NB4 (cell line): ENCODE measurements at regions not wholly inside any gene's neighbourhood (a gene's known extent, or its start where the extent isn't known, plus 50 kb on each side); places are given as distances from the start of the nearest gene placed in this dataset.
"Not testable (repeated sequence)": the region's sequence is repeated elsewhere in the genome, so short reads cannot be mapped to it uniquely, and the experiment has no call there.

ENCODE experiments used
- POLR2A ChIP-seq: IDR thresholded peaks from 2 replicates; pipeline ENCODE4 v1.6.1; 2011; ENCODE audit warnings: mild to moderate bottlenecking; ENCODE audit not compliant: insufficient read length; ENCODE audit errors: extremely low read depth
- TF ChIP-seq, protein P1 (sequence below): IDR thresholded peaks from one replicate; pipeline ENCODE4 v1.5.1; 2012; ENCODE audit warnings: low read depth, low read length

GRCh38 chr7:131755801-131756200 lies 199.4 kb upstream of the PODXL start:
- TF ChIP-seq, protein P1, sequence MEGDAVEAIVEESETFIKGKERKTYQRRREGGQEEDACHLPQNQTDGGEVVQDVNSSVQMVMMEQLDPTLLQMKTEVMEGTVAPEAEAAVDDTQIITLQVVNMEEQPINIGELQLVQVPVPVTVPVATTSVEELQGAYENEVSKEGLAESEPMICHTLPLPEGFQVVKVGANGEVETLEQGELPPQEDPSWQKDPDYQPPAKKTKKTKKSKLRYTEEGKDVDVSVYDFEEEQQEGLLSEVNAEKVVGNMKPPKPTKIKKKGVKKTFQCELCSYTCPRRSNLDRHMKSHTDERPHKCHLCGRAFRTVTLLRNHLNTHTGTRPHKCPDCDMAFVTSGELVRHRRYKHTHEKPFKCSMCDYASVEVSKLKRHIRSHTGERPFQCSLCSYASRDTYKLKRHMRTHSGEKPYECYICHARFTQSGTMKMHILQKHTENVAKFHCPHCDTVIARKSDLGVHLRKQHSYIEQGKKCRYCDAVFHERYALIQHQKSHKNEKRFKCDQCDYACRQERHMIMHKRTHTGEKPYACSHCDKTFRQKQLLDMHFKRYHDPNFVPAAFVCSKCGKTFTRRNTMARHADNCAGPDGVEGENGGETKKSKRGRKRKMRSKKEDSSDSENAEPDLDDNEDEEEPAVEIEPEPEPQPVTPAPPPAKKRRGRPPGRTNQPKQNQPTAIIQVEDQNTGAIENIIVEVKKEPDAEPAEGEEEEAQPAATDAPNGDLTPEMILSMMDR: not testable (repeated sequence)
- TF ChIP-seq POLR2A: not testable (repeated sequence)
